WTC11 (cell line): ENCODE measurements at regions not wholly inside any gene's neighbourhood (a gene's known extent, or its start where the extent isn't known, plus 50 kb on each side); places are given as distances from the start of the nearest gene placed in this dataset.

Experiments
- CTCF ChIP-seq: fragments of 200-600 bp; IDR thresholded peaks from 2 replicates; pipeline ENCODE4 v1.8.0; 2022; ENCODE audit warnings: antibody characterized with exemption
- GABPB1 ChIP-seq: sonication (generic); formaldehyde crosslinking; IDR thresholded peaks from 2 replicates; pipeline ENCODE4 v1.8.1; 2023; ENCODE audit warnings: mild to moderate bottlenecking, missing genetic modification reagents

GRCh38 chr1:104804147-104804546 lies 1054.4 kb downstream of the AMY1C start:
- TF ChIP-seq GABPB1 (CRISPR knock-in tag) (no peak), CTCF (no peak)
